ENCODE measurements at regions not wholly inside any gene's neighbourhood (a gene's known extent, or its start where the extent isn't known, plus 50 kb on each side); places are given as distances from the start of the nearest gene placed in this dataset.

- TF ChIP-seq GATA3 (IDR thresholded peaks at IDR 0.05; ENCODE audit: low read depth, low read length) (no peak), GATA2 (IDR thresholded peaks at IDR 0.05; ENCODE audit: low read depth, low read length) (no peak)
Observed at GRCh38 chr1:164337394-164337793, 221.6 kb upstream of the PBX1 start.
